K562 (cell line): ENCODE measurements at regions not wholly inside any gene's neighbourhood (a gene's known extent, or its start where the extent isn't known, plus 50 kb on each side); places are given as distances from the start of the nearest gene placed in this dataset.
"Not testable (repeated sequence)": the region's sequence is repeated elsewhere in the genome, so short reads cannot be mapped to it uniquely, and the experiment has no call there.

Experiments
- JUN ChIP-seq, 2 experiments: sonication (generic) in 1 of 2; formaldehyde crosslinking in 1 of 2; IDR thresholded peaks; 2 replicates each; pipeline versions ENCODE4 v1.6.1 to v1.8.0; 2012 to 2022; ENCODE audit warnings: borderline replicate concordance in 2 of 2, mild to moderate bottlenecking in 2 of 2, improper control_type of control experiment in 1 of 2, low read depth in 1 of 2, low read length in 1 of 2, missing genetic modification reagents in 1 of 2
- POLR2A ChIP-seq: fragments of 450-650 bp; conservative IDR thresholded peaks from 2 replicates; pipeline ENCODE4 v1.6.1; 2016
- ZNF121 ChIP-seq: sonication (generic); formaldehyde crosslinking; conservative IDR thresholded peaks from 2 replicates; pipeline ENCODE4 v1.8.0; 2022; ENCODE audit warnings: missing genetic modification reagents
- TF ChIP-seq, protein P1 (sequence below): sonication (generic); formaldehyde crosslinking; IDR thresholded peaks from 2 replicates; pipeline ENCODE4 v1.8.1; 2022; ENCODE audit warnings: missing genetic modification reagents
- TF ChIP-seq, protein P2 (sequence below), 3 experiments: IDR thresholded peaks in 2 of 3; conservative IDR thresholded peaks in 1 of 3; 2 replicates each; pipeline ENCODE4 v1.5.1; 2011 to 2012; ENCODE audit warnings: low read length in 3 of 3, mild to moderate bottlenecking in 3 of 3, control low read depth in 2 of 3, improper control_type of control experiment in 1 of 3, inconsistent platforms in 1 of 3, low read depth in 1 of 3, mixed read lengths in 1 of 3, moderate library complexity in 1 of 3; ENCODE audit not compliant: insufficient read depth in 2 of 3
- TF ChIP-seq, protein P3 (sequence below): fragments of 150-350 bp; conservative IDR thresholded peaks from 2 replicates; pipeline ENCODE4 v1.6.1; 2014; ENCODE audit warnings: low read length

DNA sequence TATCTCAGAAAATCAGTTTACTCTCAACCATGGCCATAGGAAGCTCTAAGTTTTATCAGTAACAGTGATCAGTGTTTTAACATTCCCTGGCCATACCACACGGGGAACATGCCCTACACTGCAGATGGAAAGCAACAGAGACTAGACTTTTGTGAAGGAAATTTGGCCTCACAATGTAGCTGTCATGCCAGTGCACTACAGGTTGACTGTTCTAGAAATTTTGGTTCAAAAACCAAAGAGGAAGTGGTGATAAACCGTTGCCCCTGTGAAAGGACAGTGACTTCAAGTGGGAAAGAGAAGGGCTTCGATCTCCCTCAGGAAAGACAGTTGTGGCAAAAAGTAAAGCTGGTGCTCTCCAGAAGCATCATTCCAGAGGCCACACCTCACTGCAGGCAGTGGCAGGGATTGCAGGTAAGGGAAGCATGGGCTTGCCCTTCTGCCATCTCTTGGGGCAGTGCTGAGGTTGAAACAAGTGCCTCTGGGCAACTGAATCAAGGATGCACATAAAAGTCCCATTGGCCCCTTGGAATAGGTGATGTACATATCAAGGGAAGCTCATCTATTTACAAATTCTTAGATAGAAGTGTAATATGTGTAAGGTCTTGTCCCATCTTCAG is 143.4 kb downstream of the PPIAL4A start:
- TF ChIP-seq, protein P1, sequence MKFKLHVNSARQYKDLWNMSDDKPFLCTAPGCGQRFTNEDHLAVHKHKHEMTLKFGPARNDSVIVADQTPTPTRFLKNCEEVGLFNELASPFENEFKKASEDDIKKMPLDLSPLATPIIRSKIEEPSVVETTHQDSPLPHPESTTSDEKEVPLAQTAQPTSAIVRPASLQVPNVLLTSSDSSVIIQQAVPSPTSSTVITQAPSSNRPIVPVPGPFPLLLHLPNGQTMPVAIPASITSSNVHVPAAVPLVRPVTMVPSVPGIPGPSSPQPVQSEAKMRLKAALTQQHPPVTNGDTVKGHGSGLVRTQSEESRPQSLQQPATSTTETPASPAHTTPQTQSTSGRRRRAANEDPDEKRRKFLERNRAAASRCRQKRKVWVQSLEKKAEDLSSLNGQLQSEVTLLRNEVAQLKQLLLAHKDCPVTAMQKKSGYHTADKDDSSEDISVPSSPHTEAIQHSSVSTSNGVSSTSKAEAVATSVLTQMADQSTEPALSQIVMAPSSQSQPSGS (CRISPR knock-in tag) = not testable (repeated sequence)
- TF ChIP-seq, protein P2, sequence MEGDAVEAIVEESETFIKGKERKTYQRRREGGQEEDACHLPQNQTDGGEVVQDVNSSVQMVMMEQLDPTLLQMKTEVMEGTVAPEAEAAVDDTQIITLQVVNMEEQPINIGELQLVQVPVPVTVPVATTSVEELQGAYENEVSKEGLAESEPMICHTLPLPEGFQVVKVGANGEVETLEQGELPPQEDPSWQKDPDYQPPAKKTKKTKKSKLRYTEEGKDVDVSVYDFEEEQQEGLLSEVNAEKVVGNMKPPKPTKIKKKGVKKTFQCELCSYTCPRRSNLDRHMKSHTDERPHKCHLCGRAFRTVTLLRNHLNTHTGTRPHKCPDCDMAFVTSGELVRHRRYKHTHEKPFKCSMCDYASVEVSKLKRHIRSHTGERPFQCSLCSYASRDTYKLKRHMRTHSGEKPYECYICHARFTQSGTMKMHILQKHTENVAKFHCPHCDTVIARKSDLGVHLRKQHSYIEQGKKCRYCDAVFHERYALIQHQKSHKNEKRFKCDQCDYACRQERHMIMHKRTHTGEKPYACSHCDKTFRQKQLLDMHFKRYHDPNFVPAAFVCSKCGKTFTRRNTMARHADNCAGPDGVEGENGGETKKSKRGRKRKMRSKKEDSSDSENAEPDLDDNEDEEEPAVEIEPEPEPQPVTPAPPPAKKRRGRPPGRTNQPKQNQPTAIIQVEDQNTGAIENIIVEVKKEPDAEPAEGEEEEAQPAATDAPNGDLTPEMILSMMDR (IDR thresholded peaks at IDR 0.05 in 2 of 3, conservative IDR thresholded peaks at IDR 0.05 in 1 of 3; ENCODE audit: insufficient read depth in 2 of 3, low read depth in 1 of 3, low read length in 3 of 3) = not testable (repeated sequence)
- TF ChIP-seq POLR2A; JUN (IDR thresholded peaks at IDR 0.05; ENCODE audit: borderline replicate concordance, low read depth, low read length); JUN (CRISPR knock-in tag; IDR thresholded peaks at IDR 0.05; ENCODE audit: borderline replicate concordance); ZNF121 (CRISPR knock-in tag): not testable (repeated sequence)
- TF ChIP-seq, protein P3, sequence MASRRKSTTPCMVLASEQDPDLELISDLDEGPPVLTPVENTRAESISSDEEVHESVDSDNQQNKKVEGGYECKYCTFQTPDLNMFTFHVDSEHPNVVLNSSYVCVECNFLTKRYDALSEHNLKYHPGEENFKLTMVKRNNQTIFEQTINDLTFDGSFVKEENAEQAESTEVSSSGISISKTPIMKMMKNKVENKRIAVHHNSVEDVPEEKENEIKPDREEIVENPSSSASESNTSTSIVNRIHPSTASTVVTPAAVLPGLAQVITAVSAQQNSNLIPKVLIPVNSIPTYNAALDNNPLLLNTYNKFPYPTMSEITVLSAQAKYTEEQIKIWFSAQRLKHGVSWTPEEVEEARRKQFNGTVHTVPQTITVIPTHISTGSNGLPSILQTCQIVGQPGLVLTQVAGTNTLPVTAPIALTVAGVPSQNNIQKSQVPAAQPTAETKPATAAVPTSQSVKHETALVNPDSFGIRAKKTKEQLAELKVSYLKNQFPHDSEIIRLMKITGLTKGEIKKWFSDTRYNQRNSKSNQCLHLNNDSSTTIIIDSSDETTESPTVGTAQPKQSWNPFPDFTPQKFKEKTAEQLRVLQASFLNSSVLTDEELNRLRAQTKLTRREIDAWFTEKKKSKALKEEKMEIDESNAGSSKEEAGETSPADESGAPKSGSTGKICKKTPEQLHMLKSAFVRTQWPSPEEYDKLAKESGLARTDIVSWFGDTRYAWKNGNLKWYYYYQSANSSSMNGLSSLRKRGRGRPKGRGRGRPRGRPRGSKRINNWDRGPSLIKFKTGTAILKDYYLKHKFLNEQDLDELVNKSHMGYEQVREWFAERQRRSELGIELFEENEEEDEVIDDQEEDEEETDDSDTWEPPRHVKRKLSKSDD = not testable (repeated sequence)
